Liver (tissue), 7 donors: ENCODE measurements at regions not wholly inside any gene's neighbourhood (a gene's known extent, or its start where the extent isn't known, plus 50 kb on each side); places are given as distances from the start of the nearest gene placed in this dataset.

ENCODE experiments used
- DNase-seq: peaks from one replicate; pipeline ENCODE4 v3.0.0-alpha.2; 2017; ENCODE audit warnings: low spot score
- H3K27ac ChIP-seq, 2 donors: one replicate each; pipeline ENCODE4 v1.7.0; 2013; ENCODE audit warnings: inconsistent platforms in 2 of 2, low read length in 2 of 2, control low read depth in 1 of 2, low read depth in 1 of 2, mild to moderate bottlenecking in 1 of 2
- H3K27me3 ChIP-seq, 4 donors: one replicate each; pipeline versions ENCODE4 v1.6.1 to v1.7.0; 2013; ENCODE audit warnings: low read length in 3 of 4, inconsistent platforms in 1 of 4, mild to moderate bottlenecking in 1 of 4, moderate library complexity in 1 of 4; ENCODE audit not compliant: control insufficient read depth in 4 of 4, insufficient read depth in 4 of 4
- H3K36me3 ChIP-seq, 4 donors: one replicate each; pipeline versions ENCODE4 v1.6.1 to v1.7.0; 2013; ENCODE audit warnings: low read length in 3 of 4, mild to moderate bottlenecking in 3 of 4, low read depth in 1 of 4, moderate library complexity in 1 of 4; ENCODE audit not compliant: control insufficient read depth in 4 of 4, insufficient read depth in 3 of 4
- H3K4me1 ChIP-seq, 4 donors: one replicate each; pipeline versions ENCODE4 v1.6.1 to v1.7.0; 2013; ENCODE audit warnings: low read length in 3 of 4, mild to moderate bottlenecking in 3 of 4, moderate library complexity in 1 of 4; ENCODE audit not compliant: control insufficient read depth in 4 of 4, insufficient read depth in 4 of 4
- H3K4me3 ChIP-seq, 3 donors: one replicate each; pipeline versions ENCODE4 v1.6.1 to v1.7.0; 2013; ENCODE audit warnings: low read length in 3 of 3, control low read depth in 1 of 3, low read depth in 1 of 3, mild to moderate bottlenecking in 1 of 3
- H3K9ac ChIP-seq, 2 donors: one replicate each; pipeline ENCODE4 v1.7.0; 2013; ENCODE audit warnings: low read length in 2 of 2, mild to moderate bottlenecking in 2 of 2, moderate library complexity in 2 of 2, control low read depth in 1 of 2, low read depth in 1 of 2
- H3K9me3 ChIP-seq, 4 donors: one replicate each; pipeline versions ENCODE4 v1.6.1 to v1.7.0; 2013; ENCODE audit warnings: low read length in 3 of 4; ENCODE audit not compliant: control insufficient read depth in 4 of 4
- ATF3 ChIP-seq: IDR thresholded peaks from 2 replicates; pipeline ENCODE4 v1.6.1; 2016; ENCODE audit warnings: antibody characterized with exemption
- EGR1 ChIP-seq, 2 donors: IDR thresholded peaks; 2 replicates each; pipeline ENCODE4 v1.6.1; 2016 to 2018; ENCODE audit warnings: antibody characterized with exemption in 2 of 2, low read depth in 2 of 2
- FOXA1 ChIP-seq: IDR thresholded peaks from 2 replicates; pipeline ENCODE4 v1.6.1; 2016; ENCODE audit warnings: antibody characterized with exemption
- FOXA2 ChIP-seq: IDR thresholded peaks from 2 replicates; pipeline ENCODE4 v1.6.1; 2016; ENCODE audit warnings: antibody characterized with exemption
- GABPA ChIP-seq, 2 donors: IDR thresholded peaks in 1 of 2; conservative IDR thresholded peaks in 1 of 2; 2 replicates each; pipeline ENCODE4 v1.6.1; 2016; ENCODE audit warnings: antibody characterized with exemption in 2 of 2, mild to moderate bottlenecking in 1 of 2, moderate library complexity in 1 of 2
- HNF4A ChIP-seq, 2 donors: conservative IDR thresholded peaks; 2 replicates each; pipeline ENCODE4 v1.6.1; 2016; ENCODE audit warnings: antibody characterized with exemption in 2 of 2, mild to moderate bottlenecking in 2 of 2
- HNF4G ChIP-seq: IDR thresholded peaks from 2 replicates; pipeline ENCODE4 v1.6.1; 2016; ENCODE audit warnings: antibody characterized with exemption
- MAX ChIP-seq: IDR thresholded peaks from 2 replicates; pipeline ENCODE4 v1.6.1; 2016; ENCODE audit warnings: antibody characterized with exemption
- NR2F2 ChIP-seq: IDR thresholded peaks from 2 replicates; pipeline ENCODE4 v1.6.1; 2016; ENCODE audit warnings: antibody characterized with exemption
- RAD21 ChIP-seq, 2 donors: IDR thresholded peaks; 2 replicates each; pipeline ENCODE4 v1.6.1; 2016; ENCODE audit warnings: antibody characterized with exemption in 2 of 2, mild to moderate bottlenecking in 2 of 2
- REST ChIP-seq: IDR thresholded peaks from 2 replicates; pipeline ENCODE4 v1.6.1; 2016; ENCODE audit warnings: antibody characterized with exemption, mild to moderate bottlenecking
- SP1 ChIP-seq: IDR thresholded peaks from 2 replicates; pipeline ENCODE4 v1.6.1; 2018; ENCODE audit warnings: antibody characterized with exemption, mild to moderate bottlenecking
- YY1 ChIP-seq: IDR thresholded peaks from 2 replicates; pipeline ENCODE4 v1.6.1; 2016; ENCODE audit warnings: antibody characterized with exemption, mild to moderate bottlenecking
- ZBTB33 ChIP-seq: IDR thresholded peaks from 2 replicates; pipeline ENCODE4 v1.6.1; 2016; ENCODE audit warnings: antibody characterized with exemption
- WGBS: extraction: QIAGEN DNeasy Blood & Tissue Kit; methylation state at CpG from one replicate; pipeline ENCODE4 v1.1.7; 2013; 5-methylcytosine and 5-hydroxymethylcytosine counted together
- donor health status: healthy.
- donor health status: healthy.
- donor health status: healthy.
- donor health status: healthy.

- Histone ChIP-seq H3K9me3 (no peaks in the 10 kb centered on the region), H3K9ac (no peak overlapping the region)
- TF ChIP-seq GABPA (IDR thresholded peaks at IDR 0.05 in 1 of 2, conservative IDR thresholded peaks at IDR 0.05 in 1 of 2) = no peak
- TF ChIP-seq YY1 = no peak
- no peak for TF ChIP-seq HNF4G
- TF ChIP-seq ZBTB33 = no peak
- no peak for TF ChIP-seq SP1
- TF ChIP-seq REST = no peak
- no peak for TF ChIP-seq FOXA1
- no peak for TF ChIP-seq ATF3
- TF ChIP-seq HNF4A (conservative IDR thresholded peaks at IDR 0.05) = no peak
- no peak for TF ChIP-seq EGR1 (IDR thresholded peaks at IDR 0.05; ENCODE audit: low read depth in 2 of 2)
- no peak for TF ChIP-seq FOXA2
- TF ChIP-seq MAX = no peak
- TF ChIP-seq NR2F2 = no peak
These were observed 211.6 kb downstream of the DUSP6 start for GRCh38 chr12:89140602-89141238.

GRCh38 chr12:89140141-89140540 lies 212.2 kb downstream of the DUSP6 start:
- H3K4me3 ChIP-seq = no peak overlapping the region
- no peak overlapping the region for H3K9ac ChIP-seq
- TF ChIP-seq YY1 = no peak
- no peak for TF ChIP-seq MAX
- no peak for TF ChIP-seq HNF4A (conservative IDR thresholded peaks at IDR 0.05)
- no peak for TF ChIP-seq EGR1 (IDR thresholded peaks at IDR 0.05; ENCODE audit: low read depth in 2 of 2)
- TF ChIP-seq RAD21 (IDR thresholded peaks at IDR 0.05) = no peak
- no peaks in the 10 kb centered on the region for H3K27me3 ChIP-seq
- 79% methylated on average over 1 of the region's 1 CpG for WGBS
- H3K9me3 ChIP-seq = no peaks in the 10 kb centered on the region
- DNase-seq = no peak
- no peak overlapping the region for H3K27ac ChIP-seq
- peaks cover 0 to 6% (median 3%) of the 10 kb centered on the region in 4 donors for H3K4me1 ChIP-seq
- no peaks in the 10 kb centered on the region for H3K36me3 ChIP-seq

More at GRCh38 chr12:89140602-89141238, 211.6 kb downstream of the DUSP6 start:
- WGBS = 89% methylated on average over 6 of the region's 6 CpGs
- Histone ChIP-seq H3K27me3 (no peaks in the 10 kb centered on the region), H3K36me3 (no peaks in the 10 kb centered on the region), H3K27ac (no peak overlapping the region), H3K4me1 (peaks cover 0 to 6% (median 3%) of the 10 kb centered on the region in 4 donors), H3K4me3 (no peak overlapping the region)
- DNase-seq = no peak
